ENCODE measurements at regions not wholly inside any gene's neighbourhood (a gene's known extent, or its start where the extent isn't known, plus 50 kb on each side); places are given as distances from the start of the nearest gene placed in this dataset.

- no peak for TF ChIP-seq ZNF558 (CRISPR knock-in tag; IDR thresholded peaks at IDR 0.05; ENCODE audit: borderline replicate concordance)
- TF ChIP-seq KDM5A (IDR thresholded peaks at IDR 0.05; ENCODE audit: borderline replicate concordance, low read length), result no peak
- TF ChIP-seq ZXDC (CRISPR knock-in tag; IDR thresholded peaks at IDR 0.05), result no peak
- TF ChIP-seq HMGA1 (CRISPR knock-in tag; conservative IDR thresholded peaks at IDR 0.05), result no peak
- TF ChIP-seq SPEN (CRISPR knock-in tag; IDR thresholded peaks at IDR 0.05; ENCODE audit: low read depth), result peak; percentile 12; the same call in 1 of the 2 replicates
- no peak for TF ChIP-seq E2F2 (CRISPR knock-in tag; IDR thresholded peaks at IDR 0.05; ENCODE audit: borderline replicate concordance)
- no peak for TF ChIP-seq ZBED4 (CRISPR knock-in tag; IDR thresholded peaks at IDR 0.05; ENCODE audit: borderline replicate concordance)
- 0 out of 2 replicates have a peak, but pooled peaks have one; percentile 40 for TF ChIP-seq ZNF501 (CRISPR knock-in tag; IDR thresholded peaks at IDR 0.05)
- TF ChIP-seq ZBTB25 (CRISPR knock-in tag; IDR thresholded peaks at IDR 0.05), result no peak
- no peak; the same call in 1 of the 2 replicates for TF ChIP-seq ZNF331 (CRISPR knock-in tag; IDR thresholded peaks at IDR 0.05)
- TF ChIP-seq ZNF577 (CRISPR knock-in tag; IDR thresholded peaks at IDR 0.05; ENCODE audit: borderline replicate concordance, low read depth), result no peak
- TF ChIP-seq ZBTB43 (CRISPR knock-in tag; conservative IDR thresholded peaks at IDR 0.05), result no peak
- TF ChIP-seq ZNF713 (CRISPR knock-in tag; IDR thresholded peaks at IDR 0.05), result no peak
- TF ChIP-seq HIVEP1 (CRISPR knock-in tag; IDR thresholded peaks at IDR 0.05), result peak; percentile 76
- TF ChIP-seq GFI1 (CRISPR knock-in tag; IDR thresholded peaks at IDR 0.05; ENCODE audit: borderline replicate concordance), result no peak
- TF ChIP-seq ZNF644 (CRISPR knock-in tag; IDR thresholded peaks at IDR 0.05; ENCODE audit: low read depth), result peak; percentile 63; the same call in 1 of the 2 replicates
- TF ChIP-seq ZNF251 (CRISPR knock-in tag; IDR thresholded peaks at IDR 0.05), result no peak
- TF ChIP-seq GABPA (IDR thresholded peaks at IDR 0.05; ENCODE audit: low read depth, low read length), result no peak
- TF ChIP-seq GABPA (CRISPR knock-in tag; IDR thresholded peaks at IDR 0.05; ENCODE audit: low read depth), result no peak; the same call in 1 of the 2 replicates
These were observed 56.8 kb upstream of the SMOX start (continued) for GRCh38 chr20:4091490-4092479.
